Lower leg skin (tissue), 3 donors: ENCODE measurements at regions not wholly inside any gene's neighbourhood (a gene's known extent, or its start where the extent isn't known, plus 50 kb on each side); places are given as distances from the start of the nearest gene placed in this dataset.

Experiments used
- POLR2A ChIP-seq, 2 donors: fragments of 450-650 bp; IDR thresholded peaks; one replicate each; pipeline ENCODE4 v1.6.1; 2016 to 2017; ENCODE audit warnings: antibody characterized with exemption in 2 of 2, mild to moderate bottlenecking in 1 of 2, moderate library complexity in 1 of 2
- TF ChIP-seq, protein P1 (sequence below), 3 donors: fragments of 450-650 bp; IDR thresholded peaks; one replicate each; pipeline ENCODE4 v1.5.1; 2016; ENCODE audit warnings: antibody characterized with exemption in 3 of 3, mild to moderate bottlenecking in 3 of 3, moderate library complexity in 2 of 3

DNA sequence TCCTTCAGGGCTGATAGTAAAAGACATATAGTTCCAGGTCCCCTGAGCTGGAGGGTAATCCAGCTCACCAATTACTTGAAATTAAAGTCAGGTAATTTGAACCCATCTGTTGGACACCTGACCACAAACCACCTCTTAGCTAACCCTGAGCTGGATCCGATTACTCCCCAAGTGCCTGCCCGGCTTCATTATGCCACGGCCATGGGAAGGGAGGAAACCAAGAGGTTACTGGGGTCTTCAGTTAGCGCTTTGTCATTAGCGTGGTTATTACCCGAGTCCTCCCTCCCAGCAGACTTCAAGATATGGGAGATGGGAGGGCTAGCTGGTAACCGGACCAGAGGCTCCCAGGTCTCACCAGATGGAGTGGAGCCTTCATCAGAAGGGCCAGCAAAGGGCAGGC is 1071.4 kb downstream of the BCL11B start:
- TF ChIP-seq, protein P1, sequence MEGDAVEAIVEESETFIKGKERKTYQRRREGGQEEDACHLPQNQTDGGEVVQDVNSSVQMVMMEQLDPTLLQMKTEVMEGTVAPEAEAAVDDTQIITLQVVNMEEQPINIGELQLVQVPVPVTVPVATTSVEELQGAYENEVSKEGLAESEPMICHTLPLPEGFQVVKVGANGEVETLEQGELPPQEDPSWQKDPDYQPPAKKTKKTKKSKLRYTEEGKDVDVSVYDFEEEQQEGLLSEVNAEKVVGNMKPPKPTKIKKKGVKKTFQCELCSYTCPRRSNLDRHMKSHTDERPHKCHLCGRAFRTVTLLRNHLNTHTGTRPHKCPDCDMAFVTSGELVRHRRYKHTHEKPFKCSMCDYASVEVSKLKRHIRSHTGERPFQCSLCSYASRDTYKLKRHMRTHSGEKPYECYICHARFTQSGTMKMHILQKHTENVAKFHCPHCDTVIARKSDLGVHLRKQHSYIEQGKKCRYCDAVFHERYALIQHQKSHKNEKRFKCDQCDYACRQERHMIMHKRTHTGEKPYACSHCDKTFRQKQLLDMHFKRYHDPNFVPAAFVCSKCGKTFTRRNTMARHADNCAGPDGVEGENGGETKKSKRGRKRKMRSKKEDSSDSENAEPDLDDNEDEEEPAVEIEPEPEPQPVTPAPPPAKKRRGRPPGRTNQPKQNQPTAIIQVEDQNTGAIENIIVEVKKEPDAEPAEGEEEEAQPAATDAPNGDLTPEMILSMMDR (IDR thresholded peaks at IDR 0.05) = no peak
- no peak for TF ChIP-seq POLR2A (IDR thresholded peaks at IDR 0.05)
